Activated CD4-positive, alpha-beta T cell treated with anti-CD3 and anti-CD28 coated beads, Interleukin-2, Interleukin-6, amounts not matched to agents 100 ng/mL and 50 ng/mL, durations not matched to agents 16 hours and 8 hours (primary cell): ENCODE measurements at regions not wholly inside any gene's neighbourhood (a gene's known extent, or its start where the extent isn't known, plus 50 kb on each side); places are given as distances from the start of the nearest gene placed in this dataset.

Source experiments
- DNase-seq: peaks from one replicate; pipeline ENCODE4 v3.0.0-alpha.2; 2020

GRCh38 chr20:52542131-52542530 is 350.6 kb upstream of the ZFP64 start:
- DNase-seq, result no peak

- no peak for DNase-seq
Observed at GRCh38 chr20:52540509-52540908, 348.9 kb upstream of the ZFP64 start.

DNA sequence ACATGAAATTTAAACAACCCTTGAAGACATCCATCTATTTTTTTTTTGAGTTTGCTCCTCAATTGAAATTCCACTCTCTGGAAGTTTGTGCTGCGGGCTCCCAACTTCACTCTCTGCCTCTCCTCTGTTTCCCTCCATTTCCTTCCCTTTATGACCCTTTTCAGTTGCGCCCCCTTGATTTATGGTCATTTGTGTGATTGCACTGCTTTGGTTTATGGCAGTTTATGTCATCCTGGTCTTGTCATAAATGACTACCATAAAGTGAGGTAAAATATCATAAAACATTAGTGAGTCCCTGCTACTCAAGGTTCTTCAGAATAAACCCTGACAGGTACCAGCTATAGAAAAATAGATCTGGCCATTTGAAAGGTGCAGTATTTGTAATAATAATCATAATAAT is 348.3 kb upstream of the ZFP64 start:
- DNase-seq, result no peak

GRCh38 chr20:52536841-52537400 is 345.3 kb upstream of the ZFP64 start:
- DNase-seq, result no peak

- DNase-seq, result no peak
Observed at GRCh38 chr20:52536040-52536439, 344.5 kb upstream of the ZFP64 start.

GRCh38 chr20:52534616-52535015 is 343.0 kb upstream of the ZFP64 start:
- DNase-seq, result no peak

- no peak for DNase-seq
Observed at GRCh38 chr20:52533401-52533800, 341.8 kb upstream of the ZFP64 start.

GRCh38 chr20:52532674-52533073 is 341.1 kb upstream of the ZFP64 start:
- DNase-seq, result no peak

- no peak for DNase-seq
Observed at GRCh38 chr20:52530571-52530970, 339.0 kb upstream of the ZFP64 start.

- DNase-seq, result no peak
Observed at GRCh38 chr20:52529826-52530225, 338.2 kb upstream of the ZFP64 start.

DNA sequence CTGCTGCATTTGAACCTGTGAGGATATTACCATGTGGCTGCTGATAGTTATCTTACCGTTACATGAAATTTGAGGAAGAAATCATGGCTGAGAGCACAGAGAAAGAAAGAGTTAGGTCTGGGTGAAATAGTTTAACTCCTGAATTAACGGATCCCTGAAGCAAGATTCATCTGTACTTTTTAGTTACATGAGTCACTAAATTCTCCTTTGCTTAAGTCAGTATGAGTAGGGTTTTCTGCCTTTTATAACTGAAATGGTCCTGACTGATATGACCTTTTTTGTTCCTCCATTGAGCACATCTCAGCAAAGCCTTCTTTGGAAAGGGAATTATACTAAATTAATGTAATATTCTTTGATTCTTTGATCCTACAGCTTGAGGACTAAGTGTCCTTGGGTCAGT is 333.3 kb upstream of the ZFP64 start:
- no peak for DNase-seq

DNA sequence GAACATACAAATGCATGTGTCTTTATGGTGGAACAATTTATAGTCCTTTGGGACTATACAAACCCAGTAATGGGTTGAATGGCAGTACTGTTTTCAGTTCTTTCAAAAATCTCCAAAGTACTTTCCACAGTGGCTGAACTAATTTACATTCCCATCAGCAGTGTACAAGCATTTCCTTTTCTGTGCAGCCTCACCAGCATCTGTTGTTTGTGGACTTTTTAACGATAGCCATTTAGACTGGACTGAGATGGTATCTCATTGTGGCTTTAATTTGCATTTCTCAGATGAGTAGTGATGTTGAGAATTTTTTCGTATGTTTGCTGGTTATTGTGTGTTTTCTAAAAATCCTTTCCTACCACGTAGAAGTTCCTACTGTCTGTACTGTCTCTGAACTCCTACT is 327.2 kb upstream of the ZFP64 start:
- no peak for DNase-seq

GRCh38 chr20:52515877-52516276 is 324.3 kb upstream of the ZFP64 start:
- no peak for DNase-seq

DNA sequence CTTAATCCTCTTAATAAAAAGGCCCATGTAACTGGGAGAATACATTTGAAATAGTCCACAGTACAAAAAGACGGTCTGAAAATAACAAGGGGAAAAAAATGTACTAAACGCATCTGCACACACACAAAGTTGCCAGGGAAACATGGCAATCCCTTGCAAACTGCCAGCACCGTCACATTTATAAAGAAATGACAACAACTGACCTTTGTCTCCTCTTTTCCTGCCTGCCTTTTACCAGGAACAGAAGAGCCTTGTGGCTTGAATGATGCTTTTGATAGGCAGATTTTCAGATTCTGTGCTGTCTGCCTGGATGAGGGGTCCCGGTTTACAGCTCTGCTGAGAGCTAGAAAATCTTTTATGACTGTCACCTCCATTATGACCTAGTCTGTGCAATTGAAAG is 308.6 kb upstream of the ZFP64 start:
- no peak for DNase-seq

GRCh38 chr20:52497731-52498130 is 306.2 kb upstream of the ZFP64 start:
- DNase-seq, result no peak

- no peak for DNase-seq
Observed at GRCh38 chr20:52496191-52496590, 304.6 kb upstream of the ZFP64 start.

DNA sequence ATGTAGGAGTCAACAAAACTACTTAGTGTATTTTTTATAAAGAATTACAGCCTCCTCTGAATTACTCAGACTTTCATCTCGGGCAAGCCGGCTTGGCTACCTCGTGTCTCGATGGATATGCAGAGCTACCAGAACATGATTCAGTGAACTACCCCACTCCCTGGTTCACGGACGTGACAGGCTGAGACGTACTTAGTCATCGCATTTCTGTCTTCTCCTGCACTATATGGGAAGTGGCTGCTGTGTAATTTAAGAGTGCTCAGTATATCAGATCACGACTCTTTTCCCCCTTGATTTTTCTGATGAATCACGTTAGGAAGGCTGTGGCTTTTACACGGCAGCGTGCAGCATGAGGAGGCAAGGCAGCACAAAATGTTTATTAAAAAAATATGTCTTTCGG is 302.7 kb upstream of the ZFP64 start:
- DNase-seq, result peak; percentile 30

- no peak for DNase-seq
Observed at GRCh38 chr20:52493171-52493721, 301.7 kb upstream of the ZFP64 start.

- DNase-seq, result no peak
Observed at GRCh38 chr20:52490711-52491430, 299.3 kb upstream of the ZFP64 start.

DNA sequence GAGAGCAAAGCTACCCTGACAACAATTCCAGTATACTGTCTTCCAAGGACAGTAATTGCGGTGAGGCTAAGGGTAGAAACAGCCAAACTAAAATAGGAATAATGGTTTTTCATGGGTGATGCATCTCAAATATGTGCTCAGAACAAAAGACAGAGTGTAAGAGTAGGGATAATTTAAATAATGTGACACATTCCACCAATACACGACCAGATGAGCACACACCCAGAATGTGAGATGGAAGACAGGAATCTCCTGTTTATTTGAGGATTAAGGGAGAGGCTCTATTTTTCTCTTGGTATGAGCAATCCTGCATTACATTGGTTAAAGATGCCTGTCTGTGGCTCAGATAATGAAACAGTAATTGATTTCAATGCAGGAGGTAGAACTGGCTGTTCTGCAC is 292.9 kb upstream of the ZFP64 start:
- no peak for DNase-seq

DNA sequence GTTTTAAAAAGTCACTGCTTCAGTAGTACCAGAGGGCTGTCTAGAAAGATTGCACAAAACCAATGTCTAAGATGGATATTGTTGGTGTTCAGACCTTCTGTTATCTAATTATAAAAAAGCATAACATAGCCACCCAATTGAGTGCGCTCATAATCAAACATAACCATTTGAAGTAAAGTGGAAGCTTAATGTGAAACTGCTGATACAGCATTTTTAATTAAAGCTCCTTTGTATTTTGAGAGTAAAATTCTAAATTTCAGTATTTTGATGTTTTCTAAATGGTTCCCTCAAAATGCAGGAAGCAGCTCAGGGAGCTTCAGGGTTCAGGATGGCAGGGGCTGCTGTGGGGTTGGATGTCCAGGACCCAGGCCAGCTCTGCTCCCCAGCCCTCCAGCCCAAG is 291.8 kb upstream of the ZFP64 start:
- no peak for DNase-seq

DNA sequence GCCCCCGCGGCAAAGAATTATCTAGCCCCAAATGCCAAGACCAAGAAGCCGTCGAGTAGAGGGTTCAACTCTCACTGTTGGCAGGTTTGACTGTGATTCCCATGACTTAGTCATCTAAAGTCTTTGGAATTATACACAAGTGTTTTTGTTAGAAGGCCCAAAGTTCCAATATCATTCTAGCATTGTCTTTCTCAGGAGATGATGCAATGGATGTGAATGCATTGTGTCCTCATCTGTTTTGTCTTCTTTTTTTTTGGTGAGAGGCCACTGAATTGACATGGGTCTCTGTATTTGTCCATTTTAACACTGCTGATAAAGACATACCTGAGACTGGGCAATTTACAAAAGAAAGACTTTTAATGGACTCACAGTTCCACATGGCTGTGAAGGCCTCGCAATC is 290.5 kb upstream of the ZFP64 start:
- no peak for DNase-seq

DNA sequence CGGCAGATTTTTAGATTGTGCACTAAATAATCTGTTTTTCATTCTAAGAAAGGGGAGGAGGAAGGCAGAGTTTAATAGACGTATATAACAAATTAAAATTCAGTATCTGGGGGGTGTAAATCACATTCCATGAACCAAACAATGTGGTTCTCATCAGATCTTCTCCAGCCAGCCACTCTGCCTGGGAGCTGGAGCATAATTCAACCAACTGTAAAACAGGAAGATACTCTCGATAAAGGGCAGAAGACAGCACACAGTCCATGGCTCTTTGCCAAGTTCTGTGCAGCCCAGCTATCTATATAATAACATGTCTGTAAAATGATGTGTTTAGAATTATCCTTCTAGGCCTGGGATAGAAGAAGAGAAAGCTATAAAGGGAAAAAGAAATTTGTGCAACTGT is 289.9 kb upstream of the ZFP64 start:
- no peak for DNase-seq

GRCh38 chr20:52476074-52476750 is 284.6 kb upstream of the ZFP64 start:
- no peak for DNase-seq
